ENCODE measurements at regions not wholly inside any gene's neighbourhood (a gene's known extent, or its start where the extent isn't known, plus 50 kb on each side); places are given as distances from the start of the nearest gene placed in this dataset.

GRCh38 chr5:56464935-56465768 is 232.0 kb upstream of the ANKRD55 start:
- Histone ChIP-seq H3K36me3 (no peaks in the 10 kb centered on the region), H3K4me2 (peak overlapping the region; percentile 70 to 92 (median 80)), H3K27me3 (no peaks in the 10 kb centered on the region), H3K27ac (peak overlapping the region; percentile 27 to 70 (median 62)), H3K4me1 (peaks cover 33 to 65% (median 44%) of the 10 kb centered on the region in 10 experiments), H3K9me3 (replicated peaks in 1 of 11) (peaks cover 0 to 12% (median 0%) of the 10 kb centered on the region in 11 experiments; a peak in 6 of 22 replicates), H3K4me3 (peak overlapping the region in 2 of 10 experiments; percentile 20 to 32; a peak in 2 of 20 replicates), H4K20me1 (no peaks in the 10 kb centered on the region), H3K9ac (peak overlapping the region in 10 of 11 experiments; percentile 12 to 50 (median 36); a peak in 11 of 22 replicates)
- TF ChIP-seq Cebpa-rat (IDR thresholded peaks at IDR 0.05): no peak; a peak in 1 of 22 replicates

- Histone ChIP-seq H3K4me3 (no peak overlapping the region), H3K36me3 (no peaks in the 10 kb centered on the region), H4K20me1 (no peaks in the 10 kb centered on the region), H3K27me3 (no peaks in the 10 kb centered on the region), H3K9ac (peak overlapping the region in 3 of 11 experiments; percentile 19 to 31 (median 24); a peak in 1 of 22 replicates), H3K9me3 (replicated peaks in 1 of 11) (peaks cover 0 to 7% (median 0%) of the 10 kb centered on the region in 11 experiments; a peak in 1 of 22 replicates), H3K27ac (peak overlapping the region; percentile 10 to 70 (median 46); a peak in 20 of 22 replicates), H3K4me1 (peaks cover 33 to 59% (median 44%) of the 10 kb centered on the region in 10 experiments), H3K4me2 (peak overlapping the region; percentile 42 to 92 (median 74))
- TF ChIP-seq Cebpa-rat (IDR thresholded peaks at IDR 0.05): no peak
These were observed 230.9 kb upstream of the ANKRD55 start for GRCh38 chr5:56463944-56464571.

DNA sequence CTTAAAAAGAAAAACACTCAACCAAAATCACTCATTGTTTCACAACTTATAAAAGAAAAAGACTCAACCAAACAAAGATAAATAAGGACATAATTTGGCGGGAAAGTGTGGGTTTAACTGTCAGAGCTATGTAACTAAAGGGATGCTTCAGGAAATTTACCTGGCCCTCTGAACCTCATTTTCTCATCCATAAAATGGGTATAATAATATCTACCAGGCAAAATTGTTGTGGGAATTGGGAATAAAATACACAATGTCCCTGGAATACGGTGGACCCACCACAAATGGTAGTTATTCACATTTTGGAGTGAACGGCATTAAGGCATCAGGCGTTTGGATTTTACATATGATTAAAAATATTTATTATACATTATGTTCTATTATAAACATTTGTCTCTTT is 228.5 kb upstream of the ANKRD55 start:
- no peak overlapping the region for H3K4me3 ChIP-seq
- H3K9ac ChIP-seq: no peak overlapping the region
- H3K36me3 ChIP-seq: peaks cover 0 to 7% (median 0%) of the 10 kb centered on the region in 11 experiments; a peak in 2 of 22 replicates
- no peaks in the 10 kb centered on the region for H4K20me1 ChIP-seq
- H3K4me1 ChIP-seq: peaks cover 27 to 42% (median 39%) of the 10 kb centered on the region in 10 experiments
- no peak overlapping the region for H3K4me2 ChIP-seq
- H3K9me3 ChIP-seq (replicated peaks in 1 of 11): no peaks in the 10 kb centered on the region
- TF ChIP-seq Cebpa-rat (IDR thresholded peaks at IDR 0.05): no peak
- H3K27me3 ChIP-seq: no peaks in the 10 kb centered on the region
- no peak overlapping the region for H3K27ac ChIP-seq

DNA sequence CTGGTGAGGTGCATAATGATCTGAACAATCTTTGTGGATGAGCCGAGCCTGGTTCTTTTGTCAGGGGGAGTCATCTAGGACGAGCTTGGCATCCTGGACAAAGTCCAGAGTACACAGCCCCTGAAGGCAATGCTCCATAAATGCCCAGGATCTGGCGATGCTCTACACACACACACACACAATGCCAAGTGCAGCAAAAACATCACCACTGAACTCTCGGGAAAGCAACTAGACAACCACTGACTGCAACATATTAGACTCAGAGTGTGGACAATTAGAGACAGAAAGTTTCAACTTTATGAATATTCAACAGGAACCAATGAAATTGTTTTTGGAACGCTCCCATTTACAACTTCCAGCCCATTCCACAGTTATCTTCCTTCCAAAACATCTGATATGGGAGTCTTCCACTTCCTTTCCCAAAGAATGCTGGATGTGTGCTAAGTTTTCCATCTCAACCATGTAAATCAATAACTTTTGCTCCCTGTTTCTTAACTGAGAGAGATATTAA is 227.6 kb upstream of the ANKRD55 start:
- Histone ChIP-seq H3K9me3 (replicated peaks in 1 of 11) (peaks cover 0 to 3% (median 0%) of the 10 kb centered on the region in 11 experiments; a peak in 1 of 22 replicates), H3K4me2 (no peak overlapping the region), H3K27ac (no peak overlapping the region), H3K4me3 (no peak overlapping the region), H3K9ac (no peak overlapping the region), H3K27me3 (no peaks in the 10 kb centered on the region), H3K4me1 (peaks cover 19 to 33% (median 30%) of the 10 kb centered on the region in 10 experiments), H3K36me3 (peaks cover 0 to 7% (median 0%) of the 10 kb centered on the region in 11 experiments; a peak in 3 of 22 replicates), H4K20me1 (no peaks in the 10 kb centered on the region)
- TF ChIP-seq Cebpa-rat (IDR thresholded peaks at IDR 0.05): no peak

GRCh38 chr5:56460195-56460546 is 227.0 kb upstream of the ANKRD55 start:
- Histone ChIP-seq H3K4me3 (no peak overlapping the region), H4K20me1 (no peaks in the 10 kb centered on the region), H3K4me2 (no peak overlapping the region), H3K27ac (no peak overlapping the region), H3K9me3 (replicated peaks in 1 of 11) (peaks cover 0 to 5% (median 0%) of the 10 kb centered on the region in 11 experiments; a peak in 1 of 22 replicates), H3K36me3 (peaks cover 0 to 7% (median 0%) of the 10 kb centered on the region in 11 experiments; a peak in 3 of 22 replicates), H3K27me3 (no peaks in the 10 kb centered on the region), H3K9ac (no peak overlapping the region), H3K4me1 (peaks cover 13 to 28% (median 25%) of the 10 kb centered on the region in 10 experiments)
- TF ChIP-seq Cebpa-rat (IDR thresholded peaks at IDR 0.05): no peak

- Histone ChIP-seq H3K27me3 (no peaks in the 10 kb centered on the region), H3K36me3 (peaks cover 0 to 7% (median 0%) of the 10 kb centered on the region in 11 experiments; a peak in 3 of 22 replicates), H3K4me1 (peaks cover 7 to 22% (median 19%) of the 10 kb centered on the region in 10 experiments), H3K9me3 (replicated peaks in 1 of 11) (peaks cover 0 to 10% (median 0%) of the 10 kb centered on the region in 11 experiments; a peak in 5 of 22 replicates), H3K4me2 (no peak overlapping the region), H4K20me1 (no peaks in the 10 kb centered on the region), H3K9ac (no peak overlapping the region), H3K4me3 (no peak overlapping the region), H3K27ac (no peak overlapping the region)
- no peak for TF ChIP-seq Cebpa-rat (IDR thresholded peaks at IDR 0.05)
These were observed 226.5 kb upstream of the ANKRD55 start for GRCh38 chr5:56459394-56460194.

DNA sequence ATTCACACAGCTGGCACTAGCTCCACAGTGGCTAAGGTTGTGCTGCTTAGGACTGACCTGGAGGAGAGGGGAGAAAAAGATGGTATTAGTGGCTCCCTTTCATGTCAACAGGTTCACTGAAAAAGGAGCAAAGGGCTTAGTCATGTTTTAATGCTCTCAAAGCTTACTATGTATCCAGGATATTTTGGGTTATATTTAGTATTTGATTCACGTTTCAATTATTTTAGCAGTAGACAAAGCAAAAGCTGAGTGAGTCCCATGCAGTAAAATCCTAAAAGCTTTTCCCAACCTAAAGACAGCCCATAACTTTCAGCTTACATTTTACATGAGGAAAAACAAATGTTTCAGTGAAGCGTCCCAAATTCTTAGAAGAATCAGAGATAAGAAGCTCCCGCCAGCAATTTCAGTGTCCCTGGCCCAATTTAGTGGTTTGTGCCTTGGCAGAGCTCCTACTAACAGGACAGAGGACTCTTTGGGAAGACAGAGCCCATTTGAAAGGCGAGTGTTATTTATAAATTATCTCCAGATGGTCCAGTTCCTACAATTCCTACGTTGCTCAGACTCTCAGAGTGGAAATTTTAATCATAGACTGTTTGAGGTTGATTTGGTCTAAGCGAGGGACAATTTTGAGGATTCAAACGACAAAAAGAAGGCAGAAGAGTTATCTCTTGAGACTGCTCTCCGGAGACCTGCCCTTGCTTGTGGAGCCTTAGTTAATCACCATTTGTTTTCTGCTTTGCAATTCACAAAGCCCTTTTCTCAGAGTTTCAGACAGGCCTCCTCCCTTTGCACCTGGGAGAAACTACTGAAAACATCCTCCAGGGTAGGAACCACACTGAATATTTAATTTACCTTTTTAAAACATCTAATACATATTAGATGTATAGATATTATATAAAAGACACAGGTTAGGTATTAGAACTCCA is 225.0 kb upstream of the ANKRD55 start:
- H3K27ac ChIP-seq: no peak overlapping the region
- no peaks in the 10 kb centered on the region for H3K27me3 ChIP-seq
- no peak for TF ChIP-seq Cebpa-rat (IDR thresholded peaks at IDR 0.05)
- no peak overlapping the region for H3K4me2 ChIP-seq
- H3K36me3 ChIP-seq: peaks cover 0 to 7% (median 0%) of the 10 kb centered on the region in 11 experiments; a peak in 3 of 22 replicates
- H3K9me3 ChIP-seq (replicated peaks in 1 of 11): peaks cover 0 to 23% (median 9%) of the 10 kb centered on the region in 11 experiments; a peak in 9 of 22 replicates
- no peak overlapping the region for H3K9ac ChIP-seq
- H4K20me1 ChIP-seq: no peaks in the 10 kb centered on the region
- no peak overlapping the region for H3K4me3 ChIP-seq
- peaks cover 0 to 13% (median 5%) of the 10 kb centered on the region in 10 experiments; a peak in 5 of 20 replicates for H3K4me1 ChIP-seq
